Jurkat, Clone E6-1 (cell line): ENCODE measurements at regions not wholly inside any gene's neighbourhood (a gene's known extent, or its start where the extent isn't known, plus 50 kb on each side); places are given as distances from the start of the nearest gene placed in this dataset.
"Not testable (repeated sequence)": the region's sequence is repeated elsewhere in the genome, so short reads cannot be mapped to it uniquely, and the experiment has no call there.

Source experiments
- DNase-seq: peaks from one replicate; pipeline ENCODE4 v3.0.0-alpha.2; 2011; ENCODE audit warnings: low read depth, low spot score
- H3K4me3 ChIP-seq: 2 replicates; pipeline ENCODE4 v1.5.1; 2011; ENCODE audit warnings: mild to moderate bottlenecking, low read length, control low read depth, moderate library complexity

GRCh38 chr12:97616946-97617345 is 154.3 kb downstream of the RMST start:
- no peak for DNase-seq
- no peak overlapping the region for H3K4me3 ChIP-seq

GRCh38 chr12:97628962-97629361 is 166.4 kb downstream of the RMST start:
- no peak overlapping the region for H3K4me3 ChIP-seq
- no peak for DNase-seq

GRCh38 chr12:97629382-97629781 is 166.8 kb downstream of the RMST start:
- H3K4me3 ChIP-seq = no peak overlapping the region
- no peak for DNase-seq

- no peak overlapping the region for H3K4me3 ChIP-seq
- no peak for DNase-seq
Measured at GRCh38 chr12:97630356-97630755, 167.8 kb downstream of the RMST start.

- no peak overlapping the region for H3K4me3 ChIP-seq
- DNase-seq = no peak
Measured at GRCh38 chr12:97630875-97631274, 168.3 kb downstream of the RMST start.

- no peak for DNase-seq
- no peak overlapping the region for H3K4me3 ChIP-seq
Measured at GRCh38 chr12:97637770-97638169, 175.2 kb downstream of the RMST start.

GRCh38 chr12:97638739-97639138 is 176.1 kb downstream of the RMST start:
- H3K4me3 ChIP-seq = no peak overlapping the region
- DNase-seq = no peak

- no peak overlapping the region for H3K4me3 ChIP-seq
- no peak for DNase-seq
Measured at GRCh38 chr12:97639702-97640101, 177.1 kb downstream of the RMST start.

GRCh38 chr12:97640826-97641225 is 178.2 kb downstream of the RMST start:
- H3K4me3 ChIP-seq = no peak overlapping the region
- DNase-seq = no peak

- DNase-seq = no peak
Measured at GRCh38 chr12:97642911-97643310, 180.3 kb downstream of the RMST start.

GRCh38 chr12:97643924-97644323 is 181.3 kb downstream of the RMST start:
- no peak for DNase-seq
- no peak overlapping the region for H3K4me3 ChIP-seq

More at GRCh38 chr12:97642911-97643310, 180.3 kb downstream of the RMST start:
- H3K4me3 ChIP-seq = no peak overlapping the region

- no peak overlapping the region for H3K4me3 ChIP-seq
- no peak for DNase-seq
Measured at GRCh38 chr12:97645726-97646125, 183.1 kb downstream of the RMST start.

- DNase-seq = no peak
- H3K4me3 ChIP-seq = no peak overlapping the region
Measured at GRCh38 chr12:97647142-97647541, 184.5 kb downstream of the RMST start.

- no peak for DNase-seq
- H3K4me3 ChIP-seq = no peak overlapping the region
Measured at GRCh38 chr12:97650242-97650641, 187.6 kb downstream of the RMST start.

GRCh38 chr12:97656548-97656947 is 193.9 kb downstream of the RMST start:
- DNase-seq, H3K4me3 ChIP-seq: not testable (repeated sequence)

- DNase-seq = no peak
- no peak overlapping the region for H3K4me3 ChIP-seq
Measured at GRCh38 chr12:97659117-97659880, 196.7 kb downstream of the RMST start.

GRCh38 chr12:97666263-97666662 is 203.7 kb downstream of the RMST start:
- no peak for DNase-seq
- H3K4me3 ChIP-seq = no peak overlapping the region

- no peak overlapping the region for H3K4me3 ChIP-seq
- no peak for DNase-seq
Measured at GRCh38 chr12:97672870-97673269, 210.3 kb downstream of the RMST start.

- no peak for DNase-seq
- no peak overlapping the region for H3K4me3 ChIP-seq
Measured at GRCh38 chr12:97680751-97681150, 218.1 kb downstream of the RMST start.

- DNase-seq = no peak
- no peak overlapping the region for H3K4me3 ChIP-seq
Measured at GRCh38 chr12:97681612-97682504, 219.3 kb downstream of the RMST start.
